Esophagus (tissue), 2 donors: ENCODE measurements at regions not wholly inside any gene's neighbourhood (a gene's known extent, or its start where the extent isn't known, plus 50 kb on each side); places are given as distances from the start of the nearest gene placed in this dataset.
A peak's percentile ranks its signal among the peaks of the same experiment; 100 is the strongest.

Experiments used
- H3K27ac ChIP-seq, 2 donors: one replicate each; pipeline ENCODE4 v1.5.1; 2013; ENCODE audit warnings: low read depth in 2 of 2, mild to moderate bottlenecking in 2 of 2, inconsistent platforms in 1 of 2, low read length in 1 of 2, moderate library complexity in 1 of 2
- H3K27me3 ChIP-seq, 2 donors: one replicate each; pipeline ENCODE4 v1.6.1; 2013; ENCODE audit warnings: low read length in 2 of 2, control low read depth in 1 of 2, mild to moderate bottlenecking in 1 of 2; ENCODE audit not compliant: insufficient read depth in 2 of 2, control insufficient read depth in 1 of 2
- H3K36me3 ChIP-seq, 2 donors: one replicate each; pipeline ENCODE4 v1.6.1; 2013; ENCODE audit warnings: low read length in 1 of 2; ENCODE audit not compliant: control insufficient read depth in 2 of 2, insufficient read depth in 2 of 2
- H3K4me1 ChIP-seq, 2 donors: one replicate each; pipeline ENCODE4 v1.6.1; 2013; ENCODE audit warnings: low read length in 1 of 2; ENCODE audit not compliant: control insufficient read depth in 2 of 2, insufficient read depth in 2 of 2
- H3K4me3 ChIP-seq, 2 donors: one replicate each; pipeline ENCODE4 v1.5.1; 2013; ENCODE audit warnings: low read length in 2 of 2, mild to moderate bottlenecking in 2 of 2, low read depth in 1 of 2, moderate library complexity in 1 of 2
- H3K9me3 ChIP-seq, 2 donors: one replicate each; pipeline ENCODE4 v1.6.1; 2013; ENCODE audit warnings: mild to moderate bottlenecking in 2 of 2, low read depth in 1 of 2, low read length in 1 of 2, moderate library complexity in 1 of 2; ENCODE audit not compliant: control insufficient read depth in 2 of 2, insufficient read depth in 1 of 2
- WGBS, 2 donors: extraction: QIAGEN DNeasy Blood & Tissue Kit; methylation state at CpG; one replicate each; pipeline ENCODE4 v1.1.7; 2013; 5-methylcytosine and 5-hydroxymethylcytosine counted together
- donor health status: healthy with polysubstance abuse.
- donor health status: Bipolar disorder and iron deficiency.

GRCh38 chr2:133660510-133660909, 92.2 kb upstream of the NCKAP5 start:
- no peak overlapping the region for H3K4me3 ChIP-seq
- 85 to 88% methylated on average over 6 of the region's 6 CpGs for WGBS, 2 donors
- no peaks in the 10 kb centered on the region for H3K27me3 ChIP-seq
- no peak overlapping the region for H3K27ac ChIP-seq
- no peaks in the 10 kb centered on the region for H3K9me3 ChIP-seq
- H3K4me1 ChIP-seq, result no peaks in the 10 kb centered on the region
- no peaks in the 10 kb centered on the region for H3K36me3 ChIP-seq

GRCh38 chr2:133661392-133661791, 93.1 kb upstream of the NCKAP5 start:
- Histone ChIP-seq H3K4me1 (no peaks in the 10 kb centered on the region), H3K36me3 (no peaks in the 10 kb centered on the region), H3K27me3 (no peaks in the 10 kb centered on the region), H3K9me3 (no peaks in the 10 kb centered on the region), H3K4me3 (no peak overlapping the region), H3K27ac (no peak overlapping the region)
- WGBS, 2 donors, result 70 to 92% methylated on average over 4 of the region's 4 CpGs

GRCh38 chr2:133666621-133667020, 98.4 kb upstream of the NCKAP5 start:
- 86 to 96% methylated on average over 1 of the region's 1 CpG for WGBS, 2 donors
- Histone ChIP-seq H3K4me1 (no peaks in the 10 kb centered on the region), H3K27ac (no peak overlapping the region), H3K9me3 (no peaks in the 10 kb centered on the region), H3K27me3 (no peaks in the 10 kb centered on the region), H3K4me3 (no peak overlapping the region), H3K36me3 (no peaks in the 10 kb centered on the region)

- Histone ChIP-seq H3K27ac (no peak overlapping the region), H3K4me3 (no peak overlapping the region), H3K9me3 (no peaks in the 10 kb centered on the region), H3K36me3 (no peaks in the 10 kb centered on the region), H3K27me3 (no peaks in the 10 kb centered on the region), H3K4me1 (no peaks in the 10 kb centered on the region)
Measured at GRCh38 chr2:133667085-133667484, 98.8 kb upstream of the NCKAP5 start.

- Histone ChIP-seq H3K4me1 (no peaks in the 10 kb centered on the region), H3K36me3 (no peaks in the 10 kb centered on the region), H3K27ac (no peak overlapping the region), H3K9me3 (no peaks in the 10 kb centered on the region), H3K27me3 (no peaks in the 10 kb centered on the region), H3K4me3 (no peak overlapping the region)
- 91 to 98% methylated on average over 1 of the region's 1 CpG for WGBS, 2 donors
Measured at GRCh38 chr2:133667968-133668367, 99.7 kb upstream of the NCKAP5 start.

GRCh38 chr2:133668547-133668946, 100.3 kb upstream of the NCKAP5 start:
- Histone ChIP-seq H3K27ac (no peak overlapping the region), H3K27me3 (no peaks in the 10 kb centered on the region), H3K4me3 (no peak overlapping the region), H3K9me3 (no peaks in the 10 kb centered on the region), H3K36me3 (no peaks in the 10 kb centered on the region), H3K4me1 (no peaks in the 10 kb centered on the region)
- 95 to 98% methylated on average over 2 of the region's 2 CpGs for WGBS, 2 donors

- Histone ChIP-seq H3K27ac (no peak overlapping the region), H3K4me3 (no peak overlapping the region), H3K27me3 (no peaks in the 10 kb centered on the region), H3K4me1 (no peaks in the 10 kb centered on the region), H3K9me3 (no peaks in the 10 kb centered on the region), H3K36me3 (no peaks in the 10 kb centered on the region)
- WGBS, 2 donors, result 34 to 44% methylated on average over 6 of the region's 6 CpGs
Measured at GRCh38 chr2:133673305-133673905, 105.1 kb upstream of the NCKAP5 start.

GRCh38 chr2:133674066-133674432, 105.8 kb upstream of the NCKAP5 start:
- Histone ChIP-seq H3K4me3 (no peak overlapping the region), H3K4me1 (no peaks in the 10 kb centered on the region), H3K27ac (no peak overlapping the region)

GRCh38 chr2:133674433-133675331, 106.4 kb upstream of the NCKAP5 start:
- H3K9me3 ChIP-seq, result no peaks in the 10 kb centered on the region
- H3K4me3 ChIP-seq, result peak overlapping the region in 1 of 2 donors; percentile 47
- no peaks in the 10 kb centered on the region for H3K27me3 ChIP-seq
- 5 to 8% methylated on average over 21 of the region's 21 CpGs for WGBS, 2 donors
- no peaks in the 10 kb centered on the region for H3K4me1 ChIP-seq
- peak overlapping the region in 1 of 2 donors; percentile 21 for H3K27ac ChIP-seq
- no peaks in the 10 kb centered on the region for H3K36me3 ChIP-seq

More at GRCh38 chr2:133674066-133674432, 105.8 kb upstream of the NCKAP5 start:
- no peaks in the 10 kb centered on the region for H3K27me3 ChIP-seq
- WGBS, 2 donors, result 41 to 51% methylated on average over 4 of the region's 4 CpGs
- no peaks in the 10 kb centered on the region for H3K9me3 ChIP-seq
- H3K36me3 ChIP-seq, result no peaks in the 10 kb centered on the region
